ENCODE measurements at regions not wholly inside any gene's neighbourhood (a gene's known extent, or its start where the extent isn't known, plus 50 kb on each side); places are given as distances from the start of the nearest gene placed in this dataset.
"Not testable (repeated sequence)": the region's sequence is repeated elsewhere in the genome, so short reads cannot be mapped to it uniquely, and the experiment has no call there.

- H3K4me1 Mint-ChIP-seq: no peaks in the 10 kb centered on the region
- no peak overlapping the region for H3K27ac Mint-ChIP-seq
- DNase-seq (no peak), ATAC-seq (ENCODE audit: low read depth in 2 of 2) (no peak)
- peaks cover 4 to 11% (median 9%) of the 10 kb centered on the region in 7 donors for H3K9me3 Mint-ChIP-seq
- H3K27me3 Mint-ChIP-seq: peaks cover 26 to 46% (median 36%) of the 10 kb centered on the region in 3 donors
- H3K4me3 Mint-ChIP-seq: no peak overlapping the region
- H3K36me3 Mint-ChIP-seq: peaks cover 0 to 15% of the 10 kb centered on the region in 2 donors
These were observed 120.9 kb downstream of the BUB3 start for GRCh38 chr10:123275136-123275564.

DNA sequence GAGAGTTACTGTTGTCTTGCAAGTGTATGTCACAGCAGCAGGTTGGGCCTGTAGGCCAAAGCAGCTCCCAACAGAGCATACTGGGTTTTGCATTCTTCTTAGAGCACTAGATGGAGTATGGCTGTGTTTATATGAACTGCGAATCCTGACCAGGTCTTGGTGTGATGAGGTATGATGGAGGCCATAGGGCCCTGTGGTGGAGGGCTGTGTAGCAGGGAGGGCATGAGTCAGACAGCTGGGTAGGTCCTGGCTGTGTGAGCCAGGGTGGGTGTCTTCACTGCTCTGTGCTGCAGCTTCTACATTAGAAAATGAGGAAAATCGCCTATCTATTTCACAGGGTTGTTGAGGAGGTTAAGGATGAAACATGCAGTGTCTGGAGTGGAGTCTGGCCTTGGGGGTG lies 124.2 kb downstream of the BUB3 start:
- peaks cover 4 to 15% of the 10 kb centered on the region in 2 donors for H3K36me3 Mint-ChIP-seq
- peaks cover 26 to 39% (median 27%) of the 10 kb centered on the region in 3 donors for H3K27me3 Mint-ChIP-seq
- ATAC-seq (ENCODE audit: low read depth in 2 of 2) (no peak), DNase-seq (no peak)
- H3K4me3 Mint-ChIP-seq: no peak overlapping the region
- no peak overlapping the region for H3K27ac Mint-ChIP-seq
- H3K4me1 Mint-ChIP-seq: no peaks in the 10 kb centered on the region
- H3K9me3 Mint-ChIP-seq: peaks cover 2 to 14% (median 9%) of the 10 kb centered on the region in 7 donors

DNA sequence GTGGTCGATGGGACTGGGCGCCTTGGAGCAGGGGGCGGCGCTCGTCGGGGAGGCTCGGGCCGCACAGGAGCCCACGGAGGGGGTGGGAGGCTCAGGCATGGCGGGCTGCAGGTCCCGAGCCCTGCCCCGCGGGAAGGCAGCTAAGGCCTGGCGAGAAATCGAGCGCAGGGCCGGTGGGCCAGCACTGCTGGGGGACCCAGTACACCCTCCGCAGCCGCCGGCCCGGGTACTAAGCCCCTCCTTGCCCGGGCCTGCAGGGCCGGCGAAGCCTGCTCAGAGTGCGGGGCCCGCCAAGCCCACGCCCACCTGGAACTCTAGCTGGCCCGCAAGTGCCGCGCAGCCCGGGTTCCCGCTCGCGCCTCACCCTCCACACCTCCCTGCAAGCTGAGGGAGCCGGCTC lies 129.2 kb downstream of the BUB3 start:
- Mint-ChIP-seq H3K4me3 (peak overlapping the region in 1 of 8 donors; percentile 66), H3K27me3 (peaks cover 0 to 19% (median 7%) of the 10 kb centered on the region in 3 donors), H3K36me3 (peaks cover 4 to 16% of the 10 kb centered on the region in 2 donors)
- H3K4me1 Mint-ChIP-seq; H3K9me3 Mint-ChIP-seq; DNase-seq; H3K27ac Mint-ChIP-seq; ATAC-seq (ENCODE audit: low read depth in 2 of 2): not testable (repeated sequence)

GRCh38 chr10:123284022-123284421 lies 129.8 kb downstream of the BUB3 start:
- ATAC-seq (ENCODE audit: low read depth in 2 of 2) (no peak), DNase-seq (no peak)
- H3K4me1 Mint-ChIP-seq: no peaks in the 10 kb centered on the region
- H3K4me3 Mint-ChIP-seq: no peak overlapping the region
- H3K9me3 Mint-ChIP-seq: peaks cover 0 to 9% (median 3%) of the 10 kb centered on the region in 7 donors
- H3K27ac Mint-ChIP-seq: no peak overlapping the region
- peaks cover 4 to 16% of the 10 kb centered on the region in 2 donors for H3K36me3 Mint-ChIP-seq
- peaks cover 0 to 16% (median 7%) of the 10 kb centered on the region in 3 donors for H3K27me3 Mint-ChIP-seq

DNA sequence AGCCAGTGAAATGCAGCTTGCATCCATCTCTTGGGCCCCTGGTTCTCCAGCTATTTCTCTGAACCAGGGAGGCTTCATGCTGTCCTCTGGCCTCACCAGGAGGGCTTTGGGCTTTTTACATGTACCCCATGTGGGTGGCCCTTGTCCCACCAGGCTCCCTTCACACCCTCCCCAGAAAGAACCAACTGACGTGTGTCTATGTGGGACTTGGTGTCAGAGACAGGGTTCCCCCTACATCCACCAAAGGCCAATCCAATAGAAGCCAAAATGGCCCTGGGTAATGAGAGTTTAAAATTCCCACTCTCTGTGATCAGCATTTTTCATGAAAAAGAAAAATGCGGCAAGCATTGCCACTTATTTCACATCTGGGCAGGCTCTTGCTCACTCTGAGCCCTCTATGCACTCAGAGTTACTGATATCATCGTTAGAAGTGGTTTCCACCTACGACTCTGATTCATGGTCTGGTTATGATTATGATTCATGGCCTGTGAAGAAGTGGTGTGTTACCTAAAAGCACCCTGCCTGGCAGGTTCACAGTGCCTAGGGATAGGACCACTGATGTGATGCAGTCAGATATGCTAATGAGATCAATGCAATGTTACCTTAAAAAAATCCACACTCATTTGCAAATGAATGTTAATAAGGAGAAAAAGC lies 133.5 kb downstream of the BUB3 start:
- peak overlapping the region in 1 of 6 donors; percentile 54 for H3K27ac Mint-ChIP-seq
- no peak for ATAC-seq (ENCODE audit: low read depth in 2 of 2)

GRCh38 chr10:123289432-123289831 lies 135.2 kb downstream of the BUB3 start:
- H3K4me1 Mint-ChIP-seq: no peaks in the 10 kb centered on the region
- ATAC-seq (ENCODE audit: low read depth in 2 of 2) (no peak), DNase-seq (no peak)
- peaks cover 0 to 14% (median 5%) of the 10 kb centered on the region in 7 donors for H3K9me3 Mint-ChIP-seq
- peaks cover 0 to 14% (median 5%) of the 10 kb centered on the region in 3 donors for H3K27me3 Mint-ChIP-seq
- H3K27ac Mint-ChIP-seq: no peak overlapping the region
- no peak overlapping the region for H3K4me3 Mint-ChIP-seq
- peaks cover 7 to 9% of the 10 kb centered on the region in 2 donors for H3K36me3 Mint-ChIP-seq

More for the DNA sequence above, 133.5 kb downstream of the BUB3 start:
- Mint-ChIP-seq H3K4me1 (no peaks in the 10 kb centered on the region), H3K36me3 (peaks cover 9 to 16% of the 10 kb centered on the region in 2 donors), H3K9me3 (peaks cover 0 to 20% (median 8%) of the 10 kb centered on the region in 7 donors), H3K27me3 (peaks cover 0 to 17% (median 5%) of the 10 kb centered on the region in 3 donors), H3K4me3 (no peak overlapping the region)
- no peak for DNase-seq

DNA sequence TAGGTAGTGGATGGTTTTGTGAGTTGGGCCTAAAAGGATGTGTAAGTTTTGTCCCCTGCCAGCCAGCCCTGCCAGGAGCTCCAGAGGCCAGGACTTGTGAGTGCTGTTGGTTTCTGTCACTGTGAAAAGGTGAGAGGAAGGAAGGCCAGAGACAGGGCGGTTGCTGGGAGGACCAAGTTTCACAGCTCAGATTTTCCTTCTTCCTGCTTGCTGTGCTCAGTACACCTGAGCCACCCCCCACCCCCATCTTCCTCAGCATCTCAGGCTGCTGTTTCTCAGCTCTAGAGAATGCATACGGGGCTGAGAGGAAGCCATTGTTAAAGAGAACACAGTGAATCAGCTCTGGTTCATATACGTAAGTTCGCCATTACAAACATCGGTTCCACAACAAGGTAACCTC lies 139.9 kb downstream of the BUB3 start:
- Mint-ChIP-seq H3K27ac (no peak overlapping the region), H3K4me1 (no peaks in the 10 kb centered on the region), H3K4me3 (no peak overlapping the region), H3K9me3 (peaks cover 0 to 14% (median 5%) of the 10 kb centered on the region in 7 donors), H3K27me3 (peaks cover 0 to 5% (median 5%) of the 10 kb centered on the region in 3 donors), H3K36me3 (peaks cover 0 to 9% of the 10 kb centered on the region in 2 donors)
- DNase-seq (no peak), ATAC-seq (ENCODE audit: low read depth in 2 of 2) (no peak)

- H3K4me1 Mint-ChIP-seq: no peaks in the 10 kb centered on the region
- ATAC-seq (ENCODE audit: low read depth in 2 of 2) (no peak), DNase-seq (no peak)
- H3K36me3 Mint-ChIP-seq: peaks cover 0 to 8% of the 10 kb centered on the region in 2 donors
- no peak overlapping the region for H3K27ac Mint-ChIP-seq
- H3K9me3 Mint-ChIP-seq: peaks cover 0 to 12% (median 5%) of the 10 kb centered on the region in 7 donors
- H3K27me3 Mint-ChIP-seq: peaks cover 7 to 13% (median 7%) of the 10 kb centered on the region in 3 donors
- no peak overlapping the region for H3K4me3 Mint-ChIP-seq
These were observed 140.7 kb downstream of the BUB3 start for GRCh38 chr10:123294886-123295285.

DNA sequence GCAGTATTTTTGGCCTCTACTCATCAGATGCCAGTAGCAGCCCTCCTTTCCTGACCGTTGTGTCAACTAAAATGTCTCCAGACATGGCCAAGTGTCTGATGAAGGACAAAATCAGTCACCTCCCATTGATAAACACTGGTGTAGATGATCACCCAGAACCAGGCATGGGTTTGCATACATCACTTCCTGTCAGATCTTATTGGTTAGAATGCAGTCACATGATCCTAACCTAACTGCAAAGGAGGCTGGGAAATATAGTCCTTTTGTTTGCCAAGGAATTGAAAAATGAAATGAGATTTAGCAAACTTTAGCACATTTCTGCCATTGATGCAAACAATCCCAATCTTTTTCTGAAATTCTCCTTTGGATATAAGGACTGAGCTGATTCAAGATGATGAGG lies 141.4 kb downstream of the BUB3 start:
- H3K27ac Mint-ChIP-seq: peak overlapping the region in 1 of 6 donors; percentile 39
- ATAC-seq (ENCODE audit: low read depth in 2 of 2): no peak
- H3K4me1 Mint-ChIP-seq: no peaks in the 10 kb centered on the region

GRCh38 chr10:123297175-123297574 lies 143.0 kb downstream of the BUB3 start:
- no peak for DNase-seq
- no peak overlapping the region for H3K4me3 Mint-ChIP-seq
- H3K9me3 Mint-ChIP-seq: peaks cover 0 to 4% (median 0%) of the 10 kb centered on the region in 7 donors
- no peak for ATAC-seq (ENCODE audit: low read depth in 2 of 2)
- H3K27ac Mint-ChIP-seq: no peak overlapping the region
- peaks cover 4 to 10% (median 8%) of the 10 kb centered on the region in 3 donors for H3K27me3 Mint-ChIP-seq
- H3K4me1 Mint-ChIP-seq: no peaks in the 10 kb centered on the region
- H3K36me3 Mint-ChIP-seq: no peaks in the 10 kb centered on the region

More for the DNA sequence above, 141.4 kb downstream of the BUB3 start:
- Mint-ChIP-seq H3K27me3 (peaks cover 3 to 16% (median 8%) of the 10 kb centered on the region in 3 donors), H3K9me3 (peaks cover 0 to 5% (median 0%) of the 10 kb centered on the region in 7 donors), H3K4me3 (no peak overlapping the region), H3K36me3 (peaks cover 0 to under 1% of the 10 kb centered on the region in 2 donors)
- no peak for DNase-seq

DNA sequence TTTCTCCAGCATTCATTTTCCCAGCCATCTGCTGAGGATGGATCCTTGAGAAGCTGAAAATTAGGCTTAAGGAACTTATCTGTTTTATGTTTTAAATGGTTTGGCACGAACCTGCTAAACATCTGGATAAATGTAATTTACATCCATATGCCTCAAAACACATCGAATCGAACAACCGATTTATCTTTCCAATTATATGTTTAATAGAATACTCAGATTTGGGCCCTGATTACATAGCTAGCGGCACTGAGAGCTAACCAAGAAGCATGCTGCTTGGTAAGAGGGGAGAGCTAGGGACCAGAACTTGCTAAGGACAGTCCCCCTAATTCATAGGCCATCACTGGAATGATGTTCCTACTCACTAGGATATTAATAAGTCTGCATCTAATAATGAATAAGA lies 144.4 kb downstream of the BUB3 start:
- Mint-ChIP-seq H3K4me1 (no peaks in the 10 kb centered on the region), H3K27me3 (peaks cover 7 to 13% (median 8%) of the 10 kb centered on the region in 3 donors), H3K36me3 (no peaks in the 10 kb centered on the region), H3K27ac (no peak overlapping the region), H3K9me3 (peaks cover 0 to 3% (median 0%) of the 10 kb centered on the region in 7 donors), H3K4me3 (no peak overlapping the region)
- ATAC-seq (ENCODE audit: low read depth in 2 of 2) (no peak), DNase-seq (no peak)

DNA sequence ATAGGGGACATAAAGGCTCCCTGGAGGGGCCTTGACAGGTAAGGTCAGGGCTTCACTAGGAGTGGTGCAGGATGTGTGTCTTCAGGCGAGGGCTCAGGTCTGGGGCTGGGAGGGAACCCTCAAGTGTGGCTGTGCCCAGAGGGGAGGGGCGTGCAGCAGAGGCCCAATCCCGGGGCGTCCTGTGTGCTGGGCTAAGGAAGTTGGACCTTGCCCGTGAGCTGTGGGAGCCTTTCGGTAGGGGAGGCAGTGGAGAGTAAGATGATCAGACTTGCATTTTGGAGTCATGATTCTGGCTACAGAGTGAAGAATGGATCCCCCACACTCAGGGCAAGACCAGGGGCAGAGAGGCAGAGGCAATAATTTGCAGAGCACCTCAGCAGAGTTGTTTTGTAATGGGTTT lies 145.4 kb downstream of the BUB3 start:
- Mint-ChIP-seq H3K4me1 (no peaks in the 10 kb centered on the region), H3K27me3 (peaks cover 7 to 19% (median 8%) of the 10 kb centered on the region in 3 donors), H3K9me3 (peaks cover 0 to 2% (median 0%) of the 10 kb centered on the region in 7 donors), H3K27ac (no peak overlapping the region), H3K36me3 (no peaks in the 10 kb centered on the region), H3K4me3 (peak overlapping the region in 1 of 8 donors; percentile 25)
- ATAC-seq (ENCODE audit: low read depth in 2 of 2): no peak
- DNase-seq: no peak

GRCh38 chr10:123301077-123301857 lies 147.1 kb downstream of the BUB3 start:
- H3K36me3 Mint-ChIP-seq: no peaks in the 10 kb centered on the region
- ATAC-seq (ENCODE audit: low read depth in 2 of 2): no peak
- no peak for DNase-seq
- no peak overlapping the region for H3K4me3 Mint-ChIP-seq
- H3K9me3 Mint-ChIP-seq: peaks cover 0 to 2% (median 0%) of the 10 kb centered on the region in 7 donors
- no peaks in the 10 kb centered on the region for H3K4me1 Mint-ChIP-seq
- peaks cover 7 to 19% (median 8%) of the 10 kb centered on the region in 3 donors for H3K27me3 Mint-ChIP-seq
- H3K27ac Mint-ChIP-seq: no peak overlapping the region
